A549 (cell line): ENCODE measurements at regions not wholly inside any gene's neighbourhood (a gene's known extent, or its start where the extent isn't known, plus 50 kb on each side); places are given as distances from the start of the nearest gene placed in this dataset.

Experiments
- ATAC-seq, 2 experiments: fragments of 200-7000 bp in 1 of 2; fragments of >200 bp in 1 of 2; cut with Nextera tagmentation in 1 of 2; cut with Tn5 transposase in 1 of 2; 3 replicates each; pipeline versions ENCODE4 v1.8.0 to v1.9.1; 2018 to 2020; ENCODE audit warnings: mild to moderate bottlenecking in 1 of 2, moderate library complexity in 1 of 2
- CTCF ChIA-PET: fragments of 300-600 bp; sonication (Branson Sonifier 250); formaldehyde crosslinking; extraction: SDS; loops from one replicate; lab custom pipeline; 2021; ENCODE audit warnings: antibody characterized with exemption, inconsistent platforms; lab: Yijun Ruan, JAX
- POLR2A ChIA-PET: fragments of 350-600 bp; formaldehyde crosslinking; extraction: SDS; loops from one replicate; lab custom pipeline; 2021; ENCODE audit warnings: antibody characterized with exemption, inconsistent platforms; lab: Yijun Ruan, JAX
- DNase-seq, 2 experiments: peaks; one replicate each; pipeline versions ENCODE4 v3.0.0 to v3.0.0-alpha.2; 2011 to 2016; ENCODE audit warnings: low read depth in 1 of 2, low spot score in 1 of 2
- FAIRE-seq: peaks from 2 replicates; lab custom pipeline; 2011; peaks lifted over from hg19 to GRCh38; lab: Jason Lieb, UNC
- H3K27ac ChIP-seq, 2 experiments: fragments of >200 bp; sonication (Bioruptor Twin); formaldehyde crosslinking; 3 replicates each; pipeline ENCODE4 v1.5.1; 2016 to 2017
- H3K4me1 ChIP-seq: fragments of >200 bp; sonication (Bioruptor Twin); formaldehyde crosslinking; 3 replicates; pipeline ENCODE4 v1.6.1; 2016
- H3K4me2 ChIP-seq: fragments of >200 bp; sonication (Bioruptor Twin); formaldehyde crosslinking; 3 replicates; pipeline ENCODE4 v1.6.1; 2016
- H3K4me3 ChIP-seq: fragments of >200 bp; sonication (Bioruptor Twin); formaldehyde crosslinking; 3 replicates; pipeline ENCODE4 v1.5.1; 2016
- H3K9me3 ChIP-seq: fragments of >200 bp; sonication (Bioruptor Twin); formaldehyde crosslinking; 3 replicates; pipeline ENCODE4 v1.6.1; 2016
- BCL3 ChIP-seq: fragments of >200 bp; sonication (Bioruptor Twin); formaldehyde crosslinking; IDR thresholded peaks from 3 replicates; pipeline ENCODE4 v1.6.1; 2016
- CBX2 ChIP-seq: fragments of 200-600 bp; sonication (generic); IDR thresholded peaks from 2 replicates; pipeline ENCODE4 v1.6.1; 2016; ENCODE audit warnings: low read depth, mild to moderate bottlenecking, borderline replicate concordance
- CEBPB ChIP-seq, 2 experiments: fragments of >200 bp in 1 of 2; sonication (Bioruptor Twin) in 1 of 2; formaldehyde crosslinking in 1 of 2; IDR thresholded peaks; 2 replicates each; pipeline ENCODE4 v1.6.1; 2012 to 2016
- CHD2 ChIP-seq: fragments of 150-350 bp; IDR thresholded peaks from 2 replicates; pipeline ENCODE4 v1.6.1; 2014; ENCODE audit warnings: low read length; ENCODE audit not compliant: partially characterized antibody
- CHD4 ChIP-seq: fragments of 200-600 bp; sonication (generic); IDR thresholded peaks from 2 replicates; pipeline ENCODE4 v1.6.1; 2016; ENCODE audit warnings: antibody characterized with exemption, mild to moderate bottlenecking, borderline replicate concordance
- EHMT2 ChIP-seq: fragments of 200-600 bp; sonication (generic); IDR thresholded peaks from 2 replicates; pipeline ENCODE4 v1.6.1; 2016; ENCODE audit warnings: antibody characterized with exemption, low read depth, mild to moderate bottlenecking, moderate library complexity
- FOSB ChIP-seq: fragments of 250-450 bp; sonication (Bioruptor Pico); IDR thresholded peaks from 2 replicates; pipeline ENCODE4 v1.5.0; 2020; ENCODE audit warnings: mild to moderate bottlenecking, moderate library complexity
- HDAC2 ChIP-seq: fragments of 200-600 bp; sonication (generic); IDR thresholded peaks from 2 replicates; pipeline ENCODE4 v1.6.1; 2016
- HMGXB4 ChIP-seq: fragments of 250-450 bp; sonication (Bioruptor Pico); IDR thresholded peaks from 2 replicates; pipeline ENCODE4 v1.5.0; 2021; ENCODE audit warnings: mild to moderate bottlenecking, moderate library complexity, borderline replicate concordance
- HOXB5 ChIP-seq: fragments of 250-450 bp; sonication (Bioruptor Pico); IDR thresholded peaks from 2 replicates; pipeline ENCODE4 v1.5.0; 2020; ENCODE audit warnings: mild to moderate bottlenecking, moderate library complexity
- JUN ChIP-seq, 2 experiments: fragments of >200 bp; sonication (Bioruptor Twin); formaldehyde crosslinking; IDR thresholded peaks; 2 replicates in 1 of 2; 3 replicates in 1 of 2; pipeline ENCODE4 v1.6.1; 2016 to 2017
- MAFK ChIP-seq: fragments of 450-650 bp; IDR thresholded peaks from 2 replicates; pipeline ENCODE4 v1.6.1; 2014; ENCODE audit not compliant: partially characterized antibody
- MAZ ChIP-seq: fragments of 150-350 bp; IDR thresholded peaks from 2 replicates; pipeline ENCODE4 v1.6.1; 2014; ENCODE audit warnings: antibody characterized with exemption, low read depth, low read length, borderline replicate concordance
- MYC ChIP-seq: IDR thresholded peaks from 2 replicates; pipeline ENCODE4 v1.6.1; 2012; ENCODE audit warnings: mild to moderate bottlenecking, inconsistent platforms, low read length, improper control_type of control experiment, borderline replicate concordance
- NFE2L2 ChIP-seq: fragments of 150-350 bp; conservative IDR thresholded peaks from 2 replicates; pipeline ENCODE4 v1.6.1; 2014; ENCODE audit warnings: low read length
- PBX3 ChIP-seq: IDR thresholded peaks from 2 replicates; pipeline ENCODE4 v1.6.1; 2012
- PHF8 ChIP-seq: fragments of 200-600 bp; sonication (generic); IDR thresholded peaks from 2 replicates; pipeline ENCODE4 v1.6.1; 2016; ENCODE audit warnings: low read depth, mild to moderate bottlenecking, antibody characterized with exemption, moderate library complexity, borderline replicate concordance
- POLR2AphosphoS2 ChIP-seq: conservative IDR thresholded peaks from 2 replicates; pipeline ENCODE4 v1.6.1; 2012; ENCODE audit warnings: low read length, improper control_type of control experiment, inconsistent platforms
- RARB ChIP-seq: fragments of 250-450 bp; sonication (Bioruptor Pico); IDR thresholded peaks from 2 replicates; pipeline ENCODE4 v1.8.0; 2021; ENCODE audit warnings: mild to moderate bottlenecking, moderate library complexity
- RCOR1 ChIP-seq: fragments of 150-350 bp; IDR thresholded peaks from 2 replicates; pipeline ENCODE4 v1.6.1; 2014; ENCODE audit warnings: antibody characterized with exemption, low read length, low read depth
- REST ChIP-seq: fragments of 200-600 bp; sonication (generic); IDR thresholded peaks from 2 replicates; pipeline ENCODE4 v1.6.1; 2016; ENCODE audit warnings: antibody characterized with exemption, mild to moderate bottlenecking, moderate library complexity
- SREBF2 ChIP-seq: fragments of 450-650 bp; IDR thresholded peaks from 2 replicates; pipeline ENCODE4 v1.6.1; 2014; ENCODE audit warnings: mild to moderate bottlenecking, moderate library complexity
- ZFP36 ChIP-seq: fragments of 450-650 bp; IDR thresholded peaks from 2 replicates; pipeline ENCODE4 v1.6.1; 2014; ENCODE audit warnings: borderline replicate concordance; ENCODE audit not compliant: partially characterized antibody
- ZNF302 ChIP-seq: fragments of 250-450 bp; sonication (Bioruptor Pico); IDR thresholded peaks from 2 replicates; pipeline ENCODE4 v1.9.0; 2021; ENCODE audit warnings: inconsistent platforms, mild to moderate bottlenecking, moderate library complexity
- ZSCAN20 ChIP-seq: fragments of 250-450 bp; sonication (Bioruptor Pico); IDR thresholded peaks from 2 replicates; pipeline ENCODE4 v1.8.0; 2022; ENCODE audit warnings: mild to moderate bottlenecking, moderate library complexity
- WGBS: methylation state at CpG from one replicate; pipeline ENCODE4 v1.1.6; 2017; ENCODE audit errors: missing lambda C conversion rate; 5-methylcytosine and 5-hydroxymethylcytosine counted together

GRCh38 chr5:89003563-89004036, 120.6 kb upstream of the MEF2C start (continued):
- no peak for TF ChIP-seq RARB (CRISPR knock-in tag)
- no peak for TF ChIP-seq ZNF302 (CRISPR knock-in tag)
- no peak for TF ChIP-seq NFE2L2

GRCh38 chr5:88999853-89000252, 116.9 kb upstream of the MEF2C start:
- no peak overlapping the region for H3K27ac ChIP-seq
- POLR2A ChIA-PET = no interaction called here
- no peaks in the 10 kb centered on the region for H3K4me1 ChIP-seq
- TF ChIP-seq CEBPB (IDR thresholded peaks at IDR 0.05) = no peak
- no peak for TF ChIP-seq EHMT2
- no peak for TF ChIP-seq PBX3
- TF ChIP-seq POLR2AphosphoS2 = no peak
- no peak for TF ChIP-seq HMGXB4 (CRISPR knock-in tag)
- no peak for TF ChIP-seq HOXB5
- no peak for TF ChIP-seq BCL3
- TF ChIP-seq SREBF2 = no peak
- TF ChIP-seq CHD4 = no peak
- no peak for TF ChIP-seq HDAC2
- no peak for TF ChIP-seq FOSB
- TF ChIP-seq, all 56 proteins: peak for 0
- no peak overlapping the region for H3K4me3 ChIP-seq
- no peak for DNase-seq
- H3K4me2 ChIP-seq = no peak overlapping the region
- no peak for ATAC-seq
- no peak for FAIRE-seq
- H3K9me3 ChIP-seq = no peaks in the 10 kb centered on the region
- CTCF ChIA-PET = no interaction called here

GRCh38 chr5:88997937-88998336, 115.0 kb upstream of the MEF2C start:
- H3K9me3 ChIP-seq = no peaks in the 10 kb centered on the region
- no peak for ATAC-seq
- 29% methylated on average over 2 of the region's 2 CpGs for WGBS
- CTCF ChIA-PET = interaction anchor here (1.3 kb wide), 1 partner anchor 269 kb away, joined by 3 read pairs; no protein-coding TSS in a partner anchor
- TF ChIP-seq CHD2 (no peak), MYC (no peak), HDAC2 (no peak), JUN (IDR thresholded peaks at IDR 0.05) (no peak), ZFP36 (no peak), CHD4 (no peak), MAZ (no peak)
- TF ChIP-seq, all 56 proteins: peak for 0
- no peak overlapping the region for H3K4me2 ChIP-seq
- DNase-seq (no peak), FAIRE-seq (no peak)
- POLR2A ChIA-PET = interaction anchor here (0.7 kb wide), 1 partner anchor 212 kb away, joined by 9 read pairs; no protein-coding TSS in a partner anchor
- no peaks in the 10 kb centered on the region for H3K4me1 ChIP-seq
- H3K4me3 ChIP-seq = no peak overlapping the region
- no peak overlapping the region for H3K27ac ChIP-seq

GRCh38 chr5:88984040-88984439, 101.1 kb upstream of the MEF2C start:
- no peak for TF ChIP-seq PHF8
- no peak for TF ChIP-seq REST
- no peak for TF ChIP-seq RCOR1
- TF ChIP-seq ZSCAN20 (CRISPR knock-in tag) = no peak
- TF ChIP-seq MAFK = no peak
- no peak for TF ChIP-seq CBX2
- Histone ChIP-seq H3K4me2 (no peak overlapping the region), H3K4me1 (no peaks in the 10 kb centered on the region), H3K27ac (no peak overlapping the region), H3K9me3 (no peaks in the 10 kb centered on the region), H3K4me3 (no peak overlapping the region)
- POLR2A ChIA-PET = no interaction called here
- no peak for FAIRE-seq
- WGBS = 16% methylated on average over 1 of the region's 1 CpG
- CTCF ChIA-PET = no interaction called here
- no peak for ATAC-seq
- no peak for DNase-seq
